ENCODE measurements at regions not wholly inside any gene's neighbourhood (a gene's known extent, or its start where the extent isn't known, plus 50 kb on each side); places are given as distances from the start of the nearest gene placed in this dataset.
A peak's percentile ranks its signal among the peaks of the same experiment; 100 is the strongest.

DNA sequence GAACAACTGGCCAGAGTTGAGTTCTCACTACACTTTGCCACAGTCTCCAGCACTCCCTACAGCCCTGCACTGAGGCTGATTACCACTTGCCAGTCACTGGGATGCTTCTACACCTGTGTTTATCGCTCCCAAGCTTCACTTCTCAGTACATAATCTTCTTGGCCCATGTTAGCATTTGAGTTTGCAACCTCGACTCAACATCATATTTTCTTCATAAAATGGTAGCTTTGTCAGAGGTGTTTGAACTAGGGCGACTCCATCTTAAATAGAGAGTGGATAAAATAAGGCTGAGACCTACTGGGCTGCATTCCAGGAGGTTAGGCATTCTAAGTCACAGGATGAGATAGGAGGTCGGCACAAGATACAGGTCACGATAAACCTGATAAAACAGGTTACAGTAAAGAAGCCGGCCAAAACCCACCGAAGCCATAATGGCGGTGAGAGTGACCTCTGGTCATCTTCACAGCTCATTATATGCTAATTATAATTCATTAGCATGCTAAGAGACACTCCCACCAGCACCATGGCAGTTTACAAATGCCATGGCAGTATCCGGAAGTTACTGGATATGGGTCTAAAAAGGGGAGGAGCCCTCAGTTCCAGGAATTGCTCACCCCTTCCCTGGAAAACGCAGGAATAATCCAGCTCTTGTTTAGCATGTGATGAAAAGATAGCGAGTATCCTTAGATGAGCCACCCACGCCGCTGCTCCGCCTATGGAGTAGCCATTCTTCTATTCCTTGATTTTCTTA, 105.8 kb upstream of the KLF6 start:
- BruUV-seq (replicated peaks) = no TSS peak
- dilution Hi-C loops (cut with MboI; ENCODE audit: extremely low pct_ligation_motif_present, low sequenced_read_pairs) = no loop called here
- CTCF ChIA-PET = interaction anchor here (1.0 to 1.6 kb wide), 2 partner anchors 14 to 370 kb away, joined by 3 read pairs; no protein-coding TSS in a partner anchor

More for the DNA sequence above, 105.8 kb upstream of the KLF6 start:
- intact Hi-C loops (cut with micrococcal nuclease) = no loop called here
- Histone ChIP-seq H3K9me1 (replicated peaks; ENCODE audit: control insufficient read depth, extremely low read depth, insufficient read depth, low read length) (no peaks in the 10 kb centered on the region), H3K79me2 (ENCODE audit: control insufficient read depth, insufficient read depth, low read length) (no peaks in the 10 kb centered on the region), H2AFZ (ENCODE audit: low read depth, low read length) (no peak overlapping the region), H3K4me1 (ENCODE audit: control insufficient read depth, extremely low read depth, insufficient read depth, low read length) (peaks cover 74% of the 10 kb centered on the region), H3K4me2 (ENCODE audit: insufficient read depth, low read length) (no peak overlapping the region), H3K36me3 (ENCODE audit: control insufficient read depth in 2 of 2, extremely low read depth in 1 of 2, insufficient read depth in 2 of 2, low read length in 2 of 2) (no peaks in the 10 kb centered on the region), H3K9ac (replicated peaks; ENCODE audit: extremely low read depth, insufficient read depth, low read length) (peak overlapping the region; percentile 48), H3K27ac (ENCODE audit: insufficient read depth, low read depth, low read length) (peak overlapping the region; percentile 100), H3K27me3 (ENCODE audit: control insufficient read depth in 2 of 2, insufficient read depth in 2 of 2, low read length in 2 of 2) (no peaks in the 10 kb centered on the region), H3K4me3 (replicated peaks in 1 of 3; ENCODE audit: insufficient read depth in 1 of 3, low read depth in 1 of 3, low read length in 3 of 3) (no peak overlapping the region), H4K20me1 (replicated peaks; ENCODE audit: control insufficient read depth, extremely low read depth, insufficient read depth, low read length) (no peaks in the 10 kb centered on the region), H3K9me3 (replicated peaks; ENCODE audit: control insufficient read depth, insufficient read depth, low read length) (no peaks in the 10 kb centered on the region)
- DNase-seq (ENCODE audit: low read depth, low spot score) (no peak), FAIRE-seq (no peak)
- POLR2A ChIA-PET = no interaction called here
- TF ChIP-seq GATA2 (IDR thresholded peaks at IDR 0.05; ENCODE audit: insufficient read depth, insufficient read length, low read depth, low read length) (no peak), POLR2A (IDR thresholded peaks at IDR 0.05; ENCODE audit: low read depth, low read length) (no peak), FOS (IDR thresholded peaks at IDR 0.05; ENCODE audit: borderline replicate concordance, insufficient read depth, low read length) (no peak), MYC (IDR thresholded peaks at IDR 0.05; ENCODE audit: low read depth, low read length) (no peak), EZH2 (IDR thresholded peaks at IDR 0.05; ENCODE audit: borderline replicate concordance, low read depth, low read length, severe bottlenecking) (no peak), JUN (IDR thresholded peaks at IDR 0.05; ENCODE audit: borderline replicate concordance, insufficient read depth, insufficient read length, low read depth) (no peak), POLR2AphosphoS5 (IDR thresholded peaks at IDR 0.05; ENCODE audit: insufficient read depth, low read depth, low read length) (no peak)
- TF ChIP-seq, protein P1, sequence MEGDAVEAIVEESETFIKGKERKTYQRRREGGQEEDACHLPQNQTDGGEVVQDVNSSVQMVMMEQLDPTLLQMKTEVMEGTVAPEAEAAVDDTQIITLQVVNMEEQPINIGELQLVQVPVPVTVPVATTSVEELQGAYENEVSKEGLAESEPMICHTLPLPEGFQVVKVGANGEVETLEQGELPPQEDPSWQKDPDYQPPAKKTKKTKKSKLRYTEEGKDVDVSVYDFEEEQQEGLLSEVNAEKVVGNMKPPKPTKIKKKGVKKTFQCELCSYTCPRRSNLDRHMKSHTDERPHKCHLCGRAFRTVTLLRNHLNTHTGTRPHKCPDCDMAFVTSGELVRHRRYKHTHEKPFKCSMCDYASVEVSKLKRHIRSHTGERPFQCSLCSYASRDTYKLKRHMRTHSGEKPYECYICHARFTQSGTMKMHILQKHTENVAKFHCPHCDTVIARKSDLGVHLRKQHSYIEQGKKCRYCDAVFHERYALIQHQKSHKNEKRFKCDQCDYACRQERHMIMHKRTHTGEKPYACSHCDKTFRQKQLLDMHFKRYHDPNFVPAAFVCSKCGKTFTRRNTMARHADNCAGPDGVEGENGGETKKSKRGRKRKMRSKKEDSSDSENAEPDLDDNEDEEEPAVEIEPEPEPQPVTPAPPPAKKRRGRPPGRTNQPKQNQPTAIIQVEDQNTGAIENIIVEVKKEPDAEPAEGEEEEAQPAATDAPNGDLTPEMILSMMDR (IDR thresholded peaks at IDR 0.05; ENCODE audit: extremely low read depth in 1 of 2, insufficient read depth in 1 of 2, low read depth in 1 of 2, low read length in 2 of 2) = no peak
- TF ChIP-seq, protein P2, sequence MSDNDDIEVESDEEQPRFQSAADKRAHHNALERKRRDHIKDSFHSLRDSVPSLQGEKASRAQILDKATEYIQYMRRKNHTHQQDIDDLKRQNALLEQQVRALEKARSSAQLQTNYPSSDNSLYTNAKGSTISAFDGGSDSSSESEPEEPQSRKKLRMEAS (IDR thresholded peaks at IDR 0.05; ENCODE audit: insufficient read depth, insufficient read length) = no peak
